DOHH2 (cell line): ENCODE measurements at regions not wholly inside any gene's neighbourhood (a gene's known extent, or its start where the extent isn't known, plus 50 kb on each side); places are given as distances from the start of the nearest gene placed in this dataset.

Experiments
- EZH2phosphoT487 ChIP-seq: fragments of 200-600 bp; sonication (generic); IDR thresholded peaks from 2 replicates; pipeline ENCODE4 v1.6.1; 2017; ENCODE audit warnings: borderline replicate concordance, mild to moderate bottlenecking, antibody characterized with exemption, low read length, moderate library complexity, mixed read lengths
- TF ChIP-seq, protein P1 (sequence below): fragments of 200-600 bp; sonication (generic); IDR thresholded peaks from one replicate; pipeline ENCODE4 v1.5.1; 2014; ENCODE audit warnings: antibody characterized with exemption, mild to moderate bottlenecking, low read depth, low read length; ENCODE audit not compliant: poor library complexity, severe bottlenecking

DNA sequence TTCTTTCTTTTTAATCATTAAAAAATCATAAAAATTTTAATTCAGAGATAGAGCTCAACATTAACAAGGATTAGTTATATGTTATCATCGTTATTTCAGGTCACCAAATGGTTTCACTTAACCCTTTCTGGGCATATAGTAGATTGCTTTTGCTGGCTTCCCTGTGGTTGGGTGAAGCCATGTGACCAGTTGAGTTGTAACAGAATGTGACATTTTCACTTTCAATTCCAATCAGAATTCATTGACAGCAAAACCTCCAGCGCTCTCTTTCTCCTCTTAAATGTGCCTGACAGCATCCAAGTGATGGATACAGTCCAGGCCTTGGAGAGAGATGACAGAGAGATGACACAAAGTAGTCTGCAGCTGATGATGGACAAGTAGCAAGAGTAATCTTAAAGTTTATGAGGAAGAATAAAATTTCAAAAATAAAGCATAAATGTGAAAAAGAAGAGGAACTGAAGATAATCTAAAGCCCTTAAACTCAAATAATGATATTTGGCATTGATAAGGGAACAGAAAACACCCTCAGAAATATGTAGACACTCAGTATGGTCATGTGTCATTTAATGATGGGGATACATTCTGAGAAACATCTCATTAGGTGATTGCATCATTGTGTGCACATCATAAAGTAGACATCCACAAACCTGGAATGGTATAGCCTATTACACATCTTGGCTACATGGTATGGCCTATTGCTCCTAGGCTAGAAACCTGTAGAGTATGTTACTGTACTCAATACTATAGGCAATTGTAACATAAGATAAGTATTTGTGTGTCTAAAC is 92.3 kb upstream of the QRFPR start:
- TF ChIP-seq, protein P1, sequence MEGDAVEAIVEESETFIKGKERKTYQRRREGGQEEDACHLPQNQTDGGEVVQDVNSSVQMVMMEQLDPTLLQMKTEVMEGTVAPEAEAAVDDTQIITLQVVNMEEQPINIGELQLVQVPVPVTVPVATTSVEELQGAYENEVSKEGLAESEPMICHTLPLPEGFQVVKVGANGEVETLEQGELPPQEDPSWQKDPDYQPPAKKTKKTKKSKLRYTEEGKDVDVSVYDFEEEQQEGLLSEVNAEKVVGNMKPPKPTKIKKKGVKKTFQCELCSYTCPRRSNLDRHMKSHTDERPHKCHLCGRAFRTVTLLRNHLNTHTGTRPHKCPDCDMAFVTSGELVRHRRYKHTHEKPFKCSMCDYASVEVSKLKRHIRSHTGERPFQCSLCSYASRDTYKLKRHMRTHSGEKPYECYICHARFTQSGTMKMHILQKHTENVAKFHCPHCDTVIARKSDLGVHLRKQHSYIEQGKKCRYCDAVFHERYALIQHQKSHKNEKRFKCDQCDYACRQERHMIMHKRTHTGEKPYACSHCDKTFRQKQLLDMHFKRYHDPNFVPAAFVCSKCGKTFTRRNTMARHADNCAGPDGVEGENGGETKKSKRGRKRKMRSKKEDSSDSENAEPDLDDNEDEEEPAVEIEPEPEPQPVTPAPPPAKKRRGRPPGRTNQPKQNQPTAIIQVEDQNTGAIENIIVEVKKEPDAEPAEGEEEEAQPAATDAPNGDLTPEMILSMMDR, result no peak
- no peak for TF ChIP-seq EZH2phosphoT487
